Uterus (tissue), 2 donors: ENCODE measurements at regions not wholly inside any gene's neighbourhood (a gene's known extent, or its start where the extent isn't known, plus 50 kb on each side); places are given as distances from the start of the nearest gene placed in this dataset.

ENCODE experiments used
- POLR2A ChIP-seq, 2 donors: fragments of 450-650 bp; IDR thresholded peaks; one replicate each; pipeline ENCODE4 v1.6.1; 2016; ENCODE audit warnings: antibody characterized with exemption in 2 of 2, mild to moderate bottlenecking in 1 of 2, moderate library complexity in 1 of 2
- TF ChIP-seq, protein P1 (sequence below), 4 experiments: fragments of 200-600 bp in 2 of 4; fragments of 450-650 bp in 2 of 4; sonication (generic) in 2 of 4; IDR thresholded peaks; one replicate each; pipeline ENCODE4 v1.5.1; 2016 to 2019; ENCODE audit warnings: antibody characterized with exemption in 4 of 4, mild to moderate bottlenecking in 2 of 4, moderate library complexity in 1 of 4

DNA sequence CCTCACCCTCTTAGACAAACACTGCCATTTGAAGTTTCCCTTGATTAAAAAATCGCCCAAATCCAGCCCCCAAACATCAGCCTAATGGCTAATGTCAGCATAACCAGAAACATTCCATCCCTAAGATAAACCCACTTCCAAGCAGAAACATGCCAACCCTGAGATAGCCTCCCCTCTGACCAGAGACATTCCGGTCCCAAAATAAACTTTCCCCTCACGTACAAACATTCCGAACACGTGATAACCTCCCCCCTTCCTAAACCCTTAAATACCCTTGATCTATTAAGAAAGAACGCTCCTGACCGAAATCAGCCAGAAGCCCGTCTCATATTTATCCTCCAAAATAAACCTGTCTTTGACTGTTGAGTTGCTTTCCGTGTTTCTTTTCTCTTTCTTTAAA, 237.2 kb downstream of the ASMT start:
- TF ChIP-seq, protein P1, sequence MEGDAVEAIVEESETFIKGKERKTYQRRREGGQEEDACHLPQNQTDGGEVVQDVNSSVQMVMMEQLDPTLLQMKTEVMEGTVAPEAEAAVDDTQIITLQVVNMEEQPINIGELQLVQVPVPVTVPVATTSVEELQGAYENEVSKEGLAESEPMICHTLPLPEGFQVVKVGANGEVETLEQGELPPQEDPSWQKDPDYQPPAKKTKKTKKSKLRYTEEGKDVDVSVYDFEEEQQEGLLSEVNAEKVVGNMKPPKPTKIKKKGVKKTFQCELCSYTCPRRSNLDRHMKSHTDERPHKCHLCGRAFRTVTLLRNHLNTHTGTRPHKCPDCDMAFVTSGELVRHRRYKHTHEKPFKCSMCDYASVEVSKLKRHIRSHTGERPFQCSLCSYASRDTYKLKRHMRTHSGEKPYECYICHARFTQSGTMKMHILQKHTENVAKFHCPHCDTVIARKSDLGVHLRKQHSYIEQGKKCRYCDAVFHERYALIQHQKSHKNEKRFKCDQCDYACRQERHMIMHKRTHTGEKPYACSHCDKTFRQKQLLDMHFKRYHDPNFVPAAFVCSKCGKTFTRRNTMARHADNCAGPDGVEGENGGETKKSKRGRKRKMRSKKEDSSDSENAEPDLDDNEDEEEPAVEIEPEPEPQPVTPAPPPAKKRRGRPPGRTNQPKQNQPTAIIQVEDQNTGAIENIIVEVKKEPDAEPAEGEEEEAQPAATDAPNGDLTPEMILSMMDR (IDR thresholded peaks at IDR 0.05): no peak
- TF ChIP-seq POLR2A (IDR thresholded peaks at IDR 0.05): no peak
